HFF-Myc (cell line): ENCODE measurements at regions not wholly inside any gene's neighbourhood (a gene's known extent, or its start where the extent isn't known, plus 50 kb on each side); places are given as distances from the start of the nearest gene placed in this dataset.

Experiments
- DNase-seq: peaks from one replicate; pipeline ENCODE4 v3.0.0-alpha.2; 2011; ENCODE audit warnings: low read depth; ENCODE audit errors: extremely low read depth
- H3K4me3 ChIP-seq: replicated peaks from 2 replicates; pipeline ENCODE4 v1.5.1; 2011; ENCODE audit warnings: low read depth, mild to moderate bottlenecking, control low read depth, low read length
- CTCF ChIP-seq: IDR thresholded peaks from 2 replicates; pipeline ENCODE4 v1.5.1; 2012; ENCODE audit warnings: mild to moderate bottlenecking, low read depth, low read length, control low read depth; ENCODE audit errors: missing control alignments

- no peak for DNase-seq
- H3K4me3 ChIP-seq: no peak overlapping the region
- no peak for TF ChIP-seq CTCF
Measured at GRCh38 chr15:75763137-75763611, 50.5 kb upstream of the CSPG4 start.
